Hematopoietic multipotent progenitor cell treated with erythropoietin and hydrocortisone succinate and interleukin-3 and kit ligand, for 6 days (in vitro differentiated cells): ENCODE measurements at regions not wholly inside any gene's neighbourhood (a gene's known extent, or its start where the extent isn't known, plus 50 kb on each side); places are given as distances from the start of the nearest gene placed in this dataset.
A peak's percentile ranks its signal among the peaks of the same experiment; 100 is the strongest.
"Not testable (repeated sequence)": the region's sequence is repeated elsewhere in the genome, so short reads cannot be mapped to it uniquely, and the experiment has no call there.

Experiments
- DNase-seq: peaks from one replicate; pipeline ENCODE4 v3.0.0-alpha.2; 2015

- no peak for DNase-seq
Measured at GRCh38 chr7:108627476-108628051, 57.9 kb downstream of the DNAJB9 start.

GRCh38 chr7:108628678-108629077 is 59.0 kb downstream of the DNAJB9 start:
- no peak for DNase-seq

GRCh38 chr7:108629651-108630400 is 60.2 kb downstream of the DNAJB9 start:
- no peak for DNase-seq

- no peak for DNase-seq
Measured at GRCh38 chr7:108634036-108634435, 64.4 kb downstream of the DNAJB9 start.

- no peak for DNase-seq
Measured at GRCh38 chr7:108634535-108634934, 64.9 kb downstream of the DNAJB9 start.

GRCh38 chr7:108637049-108637621 is 67.5 kb downstream of the DNAJB9 start:
- no peak for DNase-seq

- no peak for DNase-seq
Measured at GRCh38 chr7:108642126-108642525, 72.5 kb downstream of the DNAJB9 start.

GRCh38 chr7:108643136-108643535 is 73.5 kb downstream of the DNAJB9 start:
- DNase-seq: no peak

- no peak for DNase-seq
Measured at GRCh38 chr7:108648989-108649388, 79.3 kb downstream of the DNAJB9 start.

GRCh38 chr7:108650467-108650866 is 80.8 kb downstream of the DNAJB9 start:
- peak; percentile 9 for DNase-seq

GRCh38 chr7:108652886-108653285 is 83.2 kb downstream of the DNAJB9 start:
- DNase-seq: no peak

- DNase-seq: no peak
Measured at GRCh38 chr7:108653526-108653925, 83.9 kb downstream of the DNAJB9 start.

- not testable (repeated sequence) for DNase-seq
Measured at GRCh38 chr7:108657140-108657726, 87.6 kb downstream of the DNAJB9 start.

GRCh38 chr7:108659261-108659660 is 89.6 kb downstream of the DNAJB9 start:
- no peak for DNase-seq

- no peak for DNase-seq
Measured at GRCh38 chr7:108659867-108660266, 90.2 kb downstream of the DNAJB9 start.

- peak; percentile 16 for DNase-seq
Measured at GRCh38 chr7:108660465-108660864, 90.8 kb downstream of the DNAJB9 start.

GRCh38 chr7:108662783-108663362 is 93.2 kb downstream of the DNAJB9 start:
- DNase-seq: no peak

- DNase-seq: no peak
Measured at GRCh38 chr7:108663701-108664100, 94.0 kb downstream of the DNAJB9 start.

GRCh38 chr7:108667216-108667615 is 97.5 kb downstream of the DNAJB9 start:
- DNase-seq: no peak

GRCh38 chr7:108669958-108670357 is 100.3 kb downstream of the DNAJB9 start:
- no peak for DNase-seq

- not testable (repeated sequence) for DNase-seq
Measured at GRCh38 chr7:108673699-108674098, 104.0 kb downstream of the DNAJB9 start.

- DNase-seq: no peak
Measured at GRCh38 chr7:108684629-108685028, 115.0 kb downstream of the DNAJB9 start.

GRCh38 chr7:108686494-108686893 is 116.8 kb downstream of the DNAJB9 start:
- no peak for DNase-seq

- DNase-seq: no peak
Measured at GRCh38 chr7:108697254-108697653, 127.6 kb downstream of the DNAJB9 start.
